ENCODE measurements at regions not wholly inside any gene's neighbourhood (a gene's known extent, or its start where the extent isn't known, plus 50 kb on each side); places are given as distances from the start of the nearest gene placed in this dataset.

DNA sequence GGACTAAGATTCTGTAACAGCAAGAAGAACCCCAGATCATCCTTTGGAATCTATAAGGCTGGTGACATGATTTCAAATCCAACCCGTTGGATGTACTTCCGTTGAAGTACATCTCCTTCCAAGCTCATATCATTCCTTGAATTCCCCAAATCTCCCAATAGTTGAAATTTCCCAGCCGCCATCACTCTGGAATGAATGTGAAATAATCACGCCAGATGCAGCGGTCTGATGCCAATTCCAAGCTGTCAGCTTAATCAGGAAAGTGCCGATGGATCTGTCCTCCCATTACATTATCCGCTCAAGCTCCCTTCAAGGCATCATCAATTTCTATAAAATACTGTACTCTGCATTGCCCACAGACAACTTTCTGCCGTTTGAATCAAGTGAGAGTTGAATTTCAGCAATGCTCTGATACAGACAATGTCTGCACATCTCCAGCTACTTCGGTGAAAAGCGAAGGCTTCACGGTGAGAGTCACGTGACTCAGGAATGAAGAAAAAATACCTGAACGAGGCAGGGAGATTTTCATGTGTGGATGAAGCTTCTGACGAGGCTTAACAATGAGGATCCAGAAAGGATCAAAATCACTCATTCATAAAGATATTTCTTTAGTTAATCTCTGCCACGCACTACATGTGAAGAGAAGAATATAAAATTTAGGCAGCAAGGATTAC lies 663.9 kb downstream of the AJAP1 start:
- TF ChIP-seq, protein P1, sequence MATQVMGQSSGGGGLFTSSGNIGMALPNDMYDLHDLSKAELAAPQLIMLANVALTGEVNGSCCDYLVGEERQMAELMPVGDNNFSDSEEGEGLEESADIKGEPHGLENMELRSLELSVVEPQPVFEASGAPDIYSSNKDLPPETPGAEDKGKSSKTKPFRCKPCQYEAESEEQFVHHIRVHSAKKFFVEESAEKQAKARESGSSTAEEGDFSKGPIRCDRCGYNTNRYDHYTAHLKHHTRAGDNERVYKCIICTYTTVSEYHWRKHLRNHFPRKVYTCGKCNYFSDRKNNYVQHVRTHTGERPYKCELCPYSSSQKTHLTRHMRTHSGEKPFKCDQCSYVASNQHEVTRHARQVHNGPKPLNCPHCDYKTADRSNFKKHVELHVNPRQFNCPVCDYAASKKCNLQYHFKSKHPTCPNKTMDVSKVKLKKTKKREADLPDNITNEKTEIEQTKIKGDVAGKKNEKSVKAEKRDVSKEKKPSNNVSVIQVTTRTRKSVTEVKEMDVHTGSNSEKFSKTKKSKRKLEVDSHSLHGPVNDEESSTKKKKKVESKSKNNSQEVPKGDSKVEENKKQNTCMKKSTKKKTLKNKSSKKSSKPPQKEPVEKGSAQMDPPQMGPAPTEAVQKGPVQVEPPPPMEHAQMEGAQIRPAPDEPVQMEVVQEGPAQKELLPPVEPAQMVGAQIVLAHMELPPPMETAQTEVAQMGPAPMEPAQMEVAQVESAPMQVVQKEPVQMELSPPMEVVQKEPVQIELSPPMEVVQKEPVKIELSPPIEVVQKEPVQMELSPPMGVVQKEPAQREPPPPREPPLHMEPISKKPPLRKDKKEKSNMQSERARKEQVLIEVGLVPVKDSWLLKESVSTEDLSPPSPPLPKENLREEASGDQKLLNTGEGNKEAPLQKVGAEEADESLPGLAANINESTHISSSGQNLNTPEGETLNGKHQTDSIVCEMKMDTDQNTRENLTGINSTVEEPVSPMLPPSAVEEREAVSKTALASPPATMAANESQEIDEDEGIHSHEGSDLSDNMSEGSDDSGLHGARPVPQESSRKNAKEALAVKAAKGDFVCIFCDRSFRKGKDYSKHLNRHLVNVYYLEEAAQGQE (IDR thresholded peaks at IDR 0.05; ENCODE audit: unreplicated experiment) = no peak
- TF ChIP-seq EZH2phosphoT487 (IDR thresholded peaks at IDR 0.05; ENCODE audit: unreplicated experiment) (no peak), ZNF331 (CRISPR knock-in tag; IDR thresholded peaks at IDR 0.05; ENCODE audit: low read depth) (no peak), JUNB (IDR thresholded peaks at IDR 0.05; ENCODE audit: unreplicated experiment) (no peak), ZNF114 (CRISPR knock-in tag; IDR thresholded peaks at IDR 0.05) (no peak), NANOG (IDR thresholded peaks at IDR 0.05; ENCODE audit: borderline replicate concordance) (no peak)
- no peaks in the 10 kb centered on the region for H3K36me3 Mint-ChIP-seq (ENCODE audit: low read depth)
- peaks cover 5% of the 10 kb centered on the region; the same call in 2 of the 3 replicates for H3K9me3 Mint-ChIP-seq

DNA sequence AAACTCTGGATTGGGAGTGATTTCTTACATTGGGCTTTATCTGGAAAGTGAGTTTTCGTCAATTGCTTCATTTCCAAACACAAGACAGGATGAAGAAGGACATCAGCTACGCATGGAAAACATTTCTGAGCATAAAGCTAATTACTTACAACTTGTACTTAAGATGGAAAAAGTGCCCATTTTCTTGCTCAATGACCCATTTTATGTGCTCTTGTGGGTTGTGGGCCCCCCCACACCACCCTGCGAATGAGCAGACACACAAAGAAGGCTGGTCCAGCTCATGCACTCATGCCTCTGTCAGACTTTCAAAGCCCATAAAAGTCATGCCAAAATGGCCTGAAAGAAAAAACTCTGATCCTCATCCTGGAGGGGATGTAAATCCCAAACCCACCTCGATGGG lies 663.0 kb downstream of the AJAP1 start:
- Mint-ChIP-seq H3K36me3 (ENCODE audit: low read depth) (no peaks in the 10 kb centered on the region), H3K4me1 (no peaks in the 10 kb centered on the region), H3K27me3 (ENCODE audit: insufficient read depth, low read depth, poor library complexity) (peaks cover 3% of the 10 kb centered on the region), H3K9me3 (peaks cover 5% of the 10 kb centered on the region; the same call in 2 of the 3 replicates), H3K27ac (no peak overlapping the region), H3K4me3 (no peak overlapping the region)
- DNase-seq (ENCODE audit: low spot score) = no peak
- Histone ChIP-seq H2AFZ (no peak overlapping the region), H3K4me3 (no peak overlapping the region), H3K79me2 (replicated peaks; ENCODE audit: insufficient read depth) (no peaks in the 10 kb centered on the region), H3K4me2 (no peak overlapping the region), H3K27ac (ENCODE audit: low read depth) (no peak overlapping the region), H3K4me1 (ENCODE audit: insufficient read depth) (no peaks in the 10 kb centered on the region), H3F3A (replicated peaks; ENCODE audit: low read depth) (no peaks in the 10 kb centered on the region), H3K27me3 (ENCODE audit: insufficient read depth) (no peaks in the 10 kb centered on the region), H4K20me1 (replicated peaks; ENCODE audit: insufficient read depth) (no peaks in the 10 kb centered on the region), H3K36me3 (ENCODE audit: insufficient read depth) (0 out of 2 replicates have a peak, but pooled peaks cover under 1% of the 10 kb centered on the region), H3K9me2 (ENCODE audit: insufficient read depth) (no peaks in the 10 kb centered on the region)
- TF ChIP-seq NANOG (IDR thresholded peaks at IDR 0.05; ENCODE audit: borderline replicate concordance) (no peak), CREB1 (CRISPR knock-in tag; IDR thresholded peaks at IDR 0.05; ENCODE audit: low read depth) (no peak), ZNF114 (CRISPR knock-in tag; IDR thresholded peaks at IDR 0.05) (no peak), JUNB (IDR thresholded peaks at IDR 0.05; ENCODE audit: unreplicated experiment) (no peak), EZH2phosphoT487 (IDR thresholded peaks at IDR 0.05; ENCODE audit: unreplicated experiment) (no peak)
- no peak for ATAC-seq

More for the DNA sequence above, 663.9 kb downstream of the AJAP1 start:
- no peak overlapping the region for H3K4me3 Mint-ChIP-seq
- no peaks in the 10 kb centered on the region for H3K27me3 Mint-ChIP-seq (ENCODE audit: insufficient read depth, low read depth, poor library complexity)
- H3K4me3 ChIP-seq = no peak overlapping the region; the same call in 1 of the 2 replicates
- no peaks in the 10 kb centered on the region for H3K4me1 Mint-ChIP-seq
- no peak overlapping the region for H2AFZ ChIP-seq
- DNase-seq (ENCODE audit: low spot score) (no peak), ATAC-seq (no peak)
- H3K9me2 ChIP-seq (ENCODE audit: insufficient read depth) = no peaks in the 10 kb centered on the region
- H4K20me1 ChIP-seq (replicated peaks; ENCODE audit: insufficient read depth) = no peaks in the 10 kb centered on the region
- no peak overlapping the region for H3K27ac ChIP-seq (ENCODE audit: low read depth)
- no peaks in the 10 kb centered on the region for H3K79me2 ChIP-seq (replicated peaks; ENCODE audit: insufficient read depth)
- H3K27me3 ChIP-seq (ENCODE audit: insufficient read depth) = no peaks in the 10 kb centered on the region
- 0 out of 2 replicates have a peak, but pooled peaks cover 4% of the 10 kb centered on the region for H3K36me3 ChIP-seq (ENCODE audit: insufficient read depth)
- H3K4me2 ChIP-seq = no peak overlapping the region
- no peak overlapping the region for H3K27ac Mint-ChIP-seq
- H3F3A ChIP-seq (replicated peaks; ENCODE audit: low read depth) = no peaks in the 10 kb centered on the region
- H3K4me1 ChIP-seq (ENCODE audit: insufficient read depth) = no peaks in the 10 kb centered on the region
